H1 (cell line): ENCODE measurements at regions not wholly inside any gene's neighbourhood (a gene's known extent, or its start where the extent isn't known, plus 50 kb on each side); places are given as distances from the start of the nearest gene placed in this dataset.

Experiments
- CTCF ChIA-PET: fragments of 300-600 bp; sonication (Branson Sonifier 250); formaldehyde crosslinking; loops from one replicate; lab custom pipeline; 2021; ENCODE audit not compliant: partially characterized antibody; lab: Charles Lee
- POLR2A ChIA-PET: fragments of 300-600 bp; sonication (Branson Sonifier 250); formaldehyde crosslinking; loops from one replicate; lab custom pipeline; 2021; ENCODE audit warnings: inconsistent platforms; ENCODE audit not compliant: partially characterized antibody; lab: Charles Lee
- DNase-seq, 2 experiments: peaks; one replicate each; pipeline versions ENCODE4 v3.0.0 to v3.0.0-alpha.2; 2010 to 2022; ENCODE audit warnings: low spot score in 2 of 2, low read depth in 1 of 2, mixed read lengths in 1 of 2
- FAIRE-seq: peaks from 2 replicates; lab custom pipeline; 2011; peaks lifted over from hg19 to GRCh38; lab: Jason Lieb, UNC
- H2AFZ ChIP-seq: 2 replicates; pipeline ENCODE4 v1.8.1; 2012; ENCODE audit warnings: low read length, inconsistent platforms
- H2AK5ac ChIP-seq: 2 replicates; pipeline ENCODE4 v1.6.1; 2013; ENCODE audit warnings: low read depth, low read length
- H2BK120ac ChIP-seq: replicated peaks from 2 replicates; pipeline ENCODE3; 2013; ENCODE audit warnings: low read depth, low read length, inconsistent platforms
- H2BK12ac ChIP-seq: 2 replicates; pipeline ENCODE4 v1.6.1; 2013; ENCODE audit warnings: low read depth, low read length
- H2BK15ac ChIP-seq: 2 replicates; pipeline ENCODE4 v1.6.1; 2013; ENCODE audit warnings: low read length
- H2BK20ac ChIP-seq: 2 replicates; pipeline ENCODE4 v1.6.1; 2013; ENCODE audit warnings: low read length
- H2BK5ac ChIP-seq: 2 replicates; pipeline ENCODE4 v1.6.1; 2013; ENCODE audit warnings: low read depth, low read length
- H3K14ac ChIP-seq: 2 replicates; pipeline ENCODE4 v1.6.1; 2013; ENCODE audit warnings: inconsistent platforms; ENCODE audit not compliant: insufficient read length
- H3K18ac ChIP-seq: 2 replicates; pipeline ENCODE4 v1.6.1; 2013; ENCODE audit warnings: low read length; ENCODE audit errors: extremely low read depth
- H3K23ac ChIP-seq: 2 replicates; pipeline ENCODE4 v1.6.1; 2013; ENCODE audit warnings: inconsistent platforms; ENCODE audit not compliant: insufficient read length
- H3K23me2 ChIP-seq: 2 replicates; pipeline ENCODE4 v1.6.1; 2013; ENCODE audit warnings: low read depth, low read length
- H3K27ac ChIP-seq: 2 replicates; pipeline ENCODE4 v1.6.1; 2011; ENCODE audit warnings: low read depth, low read length, inconsistent platforms
- H3K27me3 ChIP-seq, 4 experiments: replicated peaks in 1 of 4; 1 replicate in 1 of 4; 2 replicates in 3 of 4; pipeline versions ENCODE4 v1.6.1 to v1.8.1; 2011 to 2013; ENCODE audit warnings: low read length in 3 of 4, mild to moderate bottlenecking in 3 of 4, inconsistent platforms in 2 of 4, mixed read lengths in 2 of 4, moderate library complexity in 1 of 4; ENCODE audit not compliant: control insufficient read depth in 3 of 4, insufficient read depth in 3 of 4; ENCODE audit errors: extremely low read depth in 1 of 4
- H3K36me3 ChIP-seq, 4 experiments: 2 replicates each; pipeline versions ENCODE4 v1.6.1 to v1.8.1; 2011 to 2013; ENCODE audit warnings: mild to moderate bottlenecking in 4 of 4, low read length in 3 of 4, moderate library complexity in 2 of 4, control low read depth in 1 of 4, inconsistent platforms in 1 of 4; ENCODE audit not compliant: insufficient read depth in 4 of 4, control insufficient read depth in 2 of 4
- H3K4ac ChIP-seq: replicated peaks from 2 replicates; pipeline ENCODE3; 2013; ENCODE audit warnings: low read length, low read depth, mixed read lengths, inconsistent platforms; ENCODE audit not compliant: insufficient read length
- H3K4me1 ChIP-seq, 4 experiments: replicated peaks in 1 of 4; 1 replicate in 1 of 4; 2 replicates in 3 of 4; pipeline versions ENCODE4 v1.6.1 to v1.8.1; 2011 to 2013; ENCODE audit warnings: low read length in 3 of 4, inconsistent platforms in 2 of 4, mixed read lengths in 1 of 4; ENCODE audit not compliant: insufficient read depth in 4 of 4, control insufficient read depth in 3 of 4
- H3K4me2 ChIP-seq, 2 experiments: 2 replicates each; pipeline versions ENCODE4 v1.6.1 to v1.8.1; 2011 to 2013; ENCODE audit warnings: low read depth in 2 of 2, low read length in 2 of 2, control low read depth in 1 of 2, inconsistent platforms in 1 of 2, mild to moderate bottlenecking in 1 of 2; ENCODE audit not compliant: insufficient read depth in 1 of 2
- H3K4me3 ChIP-seq, 4 experiments: fragments of 200-600, 300-600 bp in 1 of 4; sonication (generic), shearing (Covaris generic), sonication (Bioruptor Twin) in 1 of 4; 2 replicates each; pipeline versions ENCODE4 v1.5.1 to v1.8.1; 2011 to 2016; ENCODE audit warnings: low read length in 4 of 4, low read depth in 3 of 4, control low read depth in 2 of 4, inconsistent platforms in 2 of 4, mild to moderate bottlenecking in 2 of 4, mixed read lengths in 1 of 4, moderate library complexity in 1 of 4; ENCODE audit not compliant: insufficient read depth in 2 of 4; ENCODE audit errors: extremely low read depth in 1 of 4
- H3K56ac ChIP-seq: replicated peaks from 2 replicates; pipeline ENCODE3; 2013; ENCODE audit warnings: low read depth, mild to moderate bottlenecking, mixed read lengths, low read length, inconsistent platforms; ENCODE audit not compliant: insufficient read length
- H3K79me1 ChIP-seq: 2 replicates; pipeline ENCODE4 v1.6.1; 2013; ENCODE audit warnings: low read depth, low read length, control low read depth
- H3K79me2 ChIP-seq, 2 experiments: 2 replicates each; pipeline versions ENCODE4 v1.6.1 to v1.8.1; 2012 to 2013; ENCODE audit warnings: low read length in 2 of 2, mild to moderate bottlenecking in 2 of 2, inconsistent platforms in 1 of 2; ENCODE audit not compliant: insufficient read depth in 2 of 2, control insufficient read depth in 1 of 2
- H3K9ac ChIP-seq, 4 experiments: replicated peaks in 1 of 4; 1 replicate in 1 of 4; 2 replicates in 3 of 4; pipeline versions ENCODE4 v1.6.1 to v1.8.1; 2011 to 2013; ENCODE audit warnings: low read depth in 3 of 4, low read length in 3 of 4, control low read depth in 2 of 4, mild to moderate bottlenecking in 2 of 4, moderate library complexity in 2 of 4, inconsistent platforms in 1 of 4; ENCODE audit errors: extremely low read depth in 1 of 4
- H3K9me3 ChIP-seq, 2 experiments: 2 replicates each; pipeline versions ENCODE4 v1.6.1 to v1.8.1; 2012 to 2013; ENCODE audit warnings: mild to moderate bottlenecking in 2 of 2, moderate library complexity in 2 of 2, control low read depth in 1 of 2, inconsistent platforms in 1 of 2, low read depth in 1 of 2, low read length in 1 of 2, mixed read lengths in 1 of 2; ENCODE audit not compliant: insufficient read depth in 2 of 2
- H4K20me1 ChIP-seq, 2 experiments: replicated peaks in 1 of 2; 2 replicates each; pipeline versions ENCODE3 to v1.8.1; 2011 to 2013; ENCODE audit warnings: inconsistent platforms in 2 of 2, low read length in 2 of 2, mild to moderate bottlenecking in 1 of 2; ENCODE audit not compliant: insufficient read depth in 2 of 2, control insufficient read depth in 1 of 2
- H4K5ac ChIP-seq: 2 replicates; pipeline ENCODE4 v1.6.1; 2013; ENCODE audit warnings: low read length, low read depth, mixed read lengths, inconsistent platforms; ENCODE audit not compliant: insufficient read length
- H4K8ac ChIP-seq: 2 replicates; pipeline ENCODE4 v1.8.0; 2013; ENCODE audit warnings: mild to moderate bottlenecking, moderate library complexity, low read length, inconsistent platforms; ENCODE audit not compliant: insufficient read depth; ENCODE audit errors: extremely low read depth
- H4K91ac ChIP-seq: replicated peaks from 2 replicates; pipeline ENCODE3; 2013; ENCODE audit warnings: low read length, mixed read lengths, inconsistent platforms; ENCODE audit not compliant: insufficient read length
- BACH1 ChIP-seq: IDR thresholded peaks from 2 replicates; pipeline ENCODE4 v1.6.1; 2012; ENCODE audit warnings: low read length, improper control_type of control experiment
- CBX8 ChIP-seq: fragments of 300-800, 300-1000 bp; sonication (generic); IDR thresholded peaks from 2 replicates; pipeline ENCODE4 v1.7.1; 2016; ENCODE audit warnings: low read depth, low read length, borderline replicate concordance
- CEBPB ChIP-seq: IDR thresholded peaks from 2 replicates; pipeline ENCODE4 v1.6.1; 2012; ENCODE audit warnings: low read depth, low read length
- CREB1 ChIP-seq: IDR thresholded peaks from 2 replicates; pipeline ENCODE4 v1.6.1; 2012; ENCODE audit warnings: inconsistent platforms
- EGR1 ChIP-seq: IDR thresholded peaks from 2 replicates; pipeline ENCODE4 v1.6.1; 2011; ENCODE audit warnings: low read depth, low read length, borderline replicate concordance
- EZH2 ChIP-seq: fragments of 200-600 bp; sonication (generic); IDR thresholded peaks from 2 replicates; pipeline ENCODE4 v1.7.1; 2012; ENCODE audit warnings: low read depth, mild to moderate bottlenecking, moderate library complexity, low read length, inconsistent platforms; ENCODE audit not compliant: severe bottlenecking
- KDM1A ChIP-seq: fragments of 200-600, 300-600 bp; sonication (generic); IDR thresholded peaks from 2 replicates; pipeline ENCODE4 v1.7.1; 2016; ENCODE audit warnings: mild to moderate bottlenecking, low read length, borderline replicate concordance
- KDM4A ChIP-seq: IDR thresholded peaks from one replicate; pipeline ENCODE4 v1.7.1; 2012; ENCODE audit warnings: low read depth, mild to moderate bottlenecking, moderate library complexity, low read length, inconsistent platforms; ENCODE audit not compliant: severe bottlenecking
- POLR2AphosphoS5 ChIP-seq: IDR thresholded peaks from 2 replicates; pipeline ENCODE4 v1.6.1; 2011; ENCODE audit warnings: low read depth, low read length
- RFX5 ChIP-seq: IDR thresholded peaks from 2 replicates; pipeline ENCODE4 v1.6.1; 2011; ENCODE audit warnings: low read depth, low read length, improper control_type of control experiment, borderline replicate concordance
- SIN3A ChIP-seq, 2 experiments: IDR thresholded peaks in 1 of 2; conservative IDR thresholded peaks in 1 of 2; 2 replicates each; pipeline ENCODE4 v1.6.1; 2011 to 2012; ENCODE audit warnings: low read length in 2 of 2, improper control_type of control experiment in 1 of 2, low read depth in 1 of 2, mild to moderate bottlenecking in 1 of 2
- SIRT6 ChIP-seq: IDR thresholded peaks from one replicate; pipeline ENCODE4 v1.7.1; 2012; ENCODE audit warnings: low read length, inconsistent platforms
- SRF ChIP-seq: IDR thresholded peaks from 2 replicates; pipeline ENCODE4 v1.6.1; 2011; ENCODE audit warnings: mild to moderate bottlenecking, low read depth, low read length, moderate library complexity
- ZNF274 ChIP-seq: IDR thresholded peaks from 2 replicates; pipeline ENCODE4 v1.7.0; 2012; ENCODE audit warnings: low read length, borderline replicate concordance; ENCODE audit errors: extremely low read depth
- WGBS, 2 experiments: shearing (Covaris generic) in 1 of 2; methylation state at CpG; one replicate each; pipeline versions ENCODE4 v1.1.6 to v1.1.7; 2013 to 2015; ENCODE audit warnings: low lambda C conversion rate in 2 of 2, mixed read lengths in 2 of 2, inconsistent platforms in 1 of 2, low coverage in 1 of 2, missing lambda C conversion rate in 1 of 2; ENCODE audit not compliant: insufficient replicate concordance in 2 of 2, insufficient coverage in 1 of 2, insufficient read length in 1 of 2; ENCODE audit errors: extremely low coverage in 1 of 2, missing lambda C conversion rate in 1 of 2; 5-methylcytosine and 5-hydroxymethylcytosine counted together

- H4K91ac ChIP-seq = no peak overlapping the region
- no peak overlapping the region for H3K18ac ChIP-seq
- no peak overlapping the region for H3K4me3 ChIP-seq
- DNase-seq = no peak
- H2BK20ac ChIP-seq = no peak overlapping the region
- H3K56ac ChIP-seq = no peak overlapping the region
- H3K4ac ChIP-seq = no peak overlapping the region
- 86% methylated on average over 14 of the region's 17 CpGs; no CpG with 5 or more reads in 1 of the 2 experiments for WGBS, 2 experiments
- no peak overlapping the region for H3K23ac ChIP-seq
- H2BK5ac ChIP-seq = no peak overlapping the region; the same call in 1 of the 2 replicates
- H3K79me1 ChIP-seq = no peaks in the 10 kb centered on the region
- H3K9me3 ChIP-seq = no peaks in the 10 kb centered on the region
- no peaks in the 10 kb centered on the region for H3K36me3 ChIP-seq
- H3K9ac ChIP-seq = no peak overlapping the region
- H3K4me2 ChIP-seq = no peak overlapping the region
- peaks cover 0 to 6% (median under 1%) of the 10 kb centered on the region in 4 experiments; a peak in 4 of 7 replicates for H3K4me1 ChIP-seq
- no peak for TF ChIP-seq KDM4A
- TF ChIP-seq SIN3A (conservative IDR thresholded peaks at IDR 0.05 in 1 of 2, IDR thresholded peaks at IDR 0.05 in 1 of 2; ENCODE audit: low read depth in 1 of 2, low read length in 2 of 2) = no peak
- no peak for TF ChIP-seq RFX5
- TF ChIP-seq SRF = no peak
- TF ChIP-seq SIRT6 = no peak
- TF ChIP-seq CBX8 = no peak
- no peak for TF ChIP-seq BACH1
- TF ChIP-seq POLR2AphosphoS5 = no peak
- TF ChIP-seq KDM1A = no peak
- no peak for TF ChIP-seq EGR1
- no peak for TF ChIP-seq CREB1
- no peak for TF ChIP-seq CEBPB
- TF ChIP-seq EZH2 = no peak
- TF ChIP-seq ZNF274 = no peak
- ChIA-PET CTCF (interaction anchor here (0.6 to 1.2 kb wide), 2 partner anchors 34 to 83 kb away, joined by 3 to 4 read pairs; no protein-coding TSS in a partner anchor), POLR2A (no interaction called here)
- H4K20me1 ChIP-seq = no peaks in the 10 kb centered on the region
- H3K27me3 ChIP-seq = no peaks in the 10 kb centered on the region
- H2BK15ac ChIP-seq = no peak overlapping the region
- H2AK5ac ChIP-seq = no peak overlapping the region
- no peak overlapping the region for H3K14ac ChIP-seq
- no peak overlapping the region for H3K27ac ChIP-seq
- no peaks in the 10 kb centered on the region for H3K23me2 ChIP-seq
- H2BK120ac ChIP-seq = no peak overlapping the region
- no peak overlapping the region for H4K5ac ChIP-seq
- H2BK12ac ChIP-seq = no peak overlapping the region
- no peak overlapping the region for H2AFZ ChIP-seq
- H3K79me2 ChIP-seq = no peaks in the 10 kb centered on the region
- no peak overlapping the region for H4K8ac ChIP-seq
- no peak for FAIRE-seq
Observed at GRCh38 chr14:99040711-99041110, 231.3 kb downstream of the BCL11B start.
